A549 (cell line): ENCODE measurements at regions not wholly inside any gene's neighbourhood (a gene's known extent, or its start where the extent isn't known, plus 50 kb on each side); places are given as distances from the start of the nearest gene placed in this dataset.

Experiments
- ATAC-seq, 2 experiments: fragments of 200-7000 bp in 1 of 2; fragments of >200 bp in 1 of 2; cut with Nextera tagmentation in 1 of 2; cut with Tn5 transposase in 1 of 2; 3 replicates each; pipeline versions ENCODE4 v1.8.0 to v1.9.1; 2018 to 2020; ENCODE audit warnings: mild to moderate bottlenecking in 1 of 2, moderate library complexity in 1 of 2
- CTCF ChIA-PET: fragments of 300-600 bp; sonication (Branson Sonifier 250); formaldehyde crosslinking; extraction: SDS; loops from one replicate; lab custom pipeline; 2021; ENCODE audit warnings: antibody characterized with exemption, inconsistent platforms; lab: Yijun Ruan, JAX
- POLR2A ChIA-PET: fragments of 350-600 bp; formaldehyde crosslinking; extraction: SDS; loops from one replicate; lab custom pipeline; 2021; ENCODE audit warnings: antibody characterized with exemption, inconsistent platforms; lab: Yijun Ruan, JAX
- DNase-seq, 2 experiments: peaks; one replicate each; pipeline versions ENCODE4 v3.0.0 to v3.0.0-alpha.2; 2011 to 2016; ENCODE audit warnings: low read depth in 1 of 2, low spot score in 1 of 2
- FAIRE-seq: peaks from 2 replicates; lab custom pipeline; 2011; peaks lifted over from hg19 to GRCh38; lab: Jason Lieb, UNC
- H3K27ac ChIP-seq, 2 experiments: fragments of >200 bp; sonication (Bioruptor Twin); formaldehyde crosslinking; 3 replicates each; pipeline ENCODE4 v1.5.1; 2016 to 2017
- H3K4me1 ChIP-seq: fragments of >200 bp; sonication (Bioruptor Twin); formaldehyde crosslinking; 3 replicates; pipeline ENCODE4 v1.6.1; 2016
- H3K4me2 ChIP-seq: fragments of >200 bp; sonication (Bioruptor Twin); formaldehyde crosslinking; 3 replicates; pipeline ENCODE4 v1.6.1; 2016
- H3K4me3 ChIP-seq: fragments of >200 bp; sonication (Bioruptor Twin); formaldehyde crosslinking; 3 replicates; pipeline ENCODE4 v1.5.1; 2016
- H3K9me3 ChIP-seq: fragments of >200 bp; sonication (Bioruptor Twin); formaldehyde crosslinking; 3 replicates; pipeline ENCODE4 v1.6.1; 2016
- CBX2 ChIP-seq: fragments of 200-600 bp; sonication (generic); IDR thresholded peaks from 2 replicates; pipeline ENCODE4 v1.6.1; 2016; ENCODE audit warnings: low read depth, mild to moderate bottlenecking, borderline replicate concordance
- CBX8 ChIP-seq: fragments of 200-600 bp; sonication (generic); IDR thresholded peaks from 2 replicates; pipeline ENCODE4 v1.6.1; 2016
- CEBPB ChIP-seq, 2 experiments: fragments of >200 bp in 1 of 2; sonication (Bioruptor Twin) in 1 of 2; formaldehyde crosslinking in 1 of 2; IDR thresholded peaks; 2 replicates each; pipeline ENCODE4 v1.6.1; 2012 to 2016
- EP300 ChIP-seq, 2 experiments: fragments of >200 bp; sonication (Bioruptor Twin); formaldehyde crosslinking; IDR thresholded peaks; 2 replicates in 1 of 2; 3 replicates in 1 of 2; pipeline ENCODE4 v1.6.1; 2016 to 2017
- FOSB ChIP-seq: fragments of 250-450 bp; sonication (Bioruptor Pico); IDR thresholded peaks from 2 replicates; pipeline ENCODE4 v1.5.0; 2020; ENCODE audit warnings: mild to moderate bottlenecking, moderate library complexity
- HDAC2 ChIP-seq: fragments of 200-600 bp; sonication (generic); IDR thresholded peaks from 2 replicates; pipeline ENCODE4 v1.6.1; 2016
- JUN ChIP-seq, 2 experiments: fragments of >200 bp; sonication (Bioruptor Twin); formaldehyde crosslinking; IDR thresholded peaks; 2 replicates in 1 of 2; 3 replicates in 1 of 2; pipeline ENCODE4 v1.6.1; 2016 to 2017
- MAZ ChIP-seq: fragments of 150-350 bp; IDR thresholded peaks from 2 replicates; pipeline ENCODE4 v1.6.1; 2014; ENCODE audit warnings: antibody characterized with exemption, low read depth, low read length, borderline replicate concordance
- NFE2L2 ChIP-seq: fragments of 150-350 bp; conservative IDR thresholded peaks from 2 replicates; pipeline ENCODE4 v1.6.1; 2014; ENCODE audit warnings: low read length
- PHF8 ChIP-seq: fragments of 200-600 bp; sonication (generic); IDR thresholded peaks from 2 replicates; pipeline ENCODE4 v1.6.1; 2016; ENCODE audit warnings: low read depth, mild to moderate bottlenecking, antibody characterized with exemption, moderate library complexity, borderline replicate concordance
- POLR2A ChIP-seq: IDR thresholded peaks from 2 replicates; pipeline ENCODE4 v1.6.1; 2012; ENCODE audit warnings: mild to moderate bottlenecking, low read length
- POLR2AphosphoS2 ChIP-seq: conservative IDR thresholded peaks from 2 replicates; pipeline ENCODE4 v1.6.1; 2012; ENCODE audit warnings: low read length, improper control_type of control experiment, inconsistent platforms
- RAD21 ChIP-seq, 2 experiments: fragments of >200 bp in 1 of 2; sonication (Bioruptor Twin) in 1 of 2; formaldehyde crosslinking in 1 of 2; IDR thresholded peaks in 1 of 2; conservative IDR thresholded peaks in 1 of 2; 2 replicates in 1 of 2; 3 replicates in 1 of 2; pipeline ENCODE4 v1.6.1; 2012 to 2018; ENCODE audit warnings: inconsistent platforms in 1 of 2
- RARB ChIP-seq: fragments of 250-450 bp; sonication (Bioruptor Pico); IDR thresholded peaks from 2 replicates; pipeline ENCODE4 v1.8.0; 2021; ENCODE audit warnings: mild to moderate bottlenecking, moderate library complexity
- RCOR1 ChIP-seq: fragments of 150-350 bp; IDR thresholded peaks from 2 replicates; pipeline ENCODE4 v1.6.1; 2014; ENCODE audit warnings: antibody characterized with exemption, low read length, low read depth
- RFX5 ChIP-seq: fragments of 450-650 bp; IDR thresholded peaks from 2 replicates; pipeline ENCODE4 v1.7.1; 2014; ENCODE audit warnings: antibody characterized with exemption, mild to moderate bottlenecking, moderate library complexity
- RNF2 ChIP-seq: fragments of 200-600 bp; sonication (generic); IDR thresholded peaks from 2 replicates; pipeline ENCODE4 v1.6.1; 2016; ENCODE audit warnings: low read depth, mild to moderate bottlenecking, antibody characterized with exemption, moderate library complexity, borderline replicate concordance
- SMC3 ChIP-seq: fragments of >200 bp; sonication (Bioruptor Twin); formaldehyde crosslinking; IDR thresholded peaks from 3 replicates; pipeline ENCODE4 v1.6.1; 2018; ENCODE audit warnings: inconsistent platforms
- TFCP2L1 ChIP-seq: fragments of 250-450 bp; sonication (Bioruptor Pico); IDR thresholded peaks from 2 replicates; pipeline ENCODE4 v1.5.0; 2021; ENCODE audit warnings: mild to moderate bottlenecking
- TP53 ChIP-seq: fragments of 250-450 bp; sonication (Bioruptor Pico); IDR thresholded peaks from 2 replicates; pipeline ENCODE4 v1.5.0; 2021; ENCODE audit warnings: mild to moderate bottlenecking, moderate library complexity
- ZNF302 ChIP-seq: fragments of 250-450 bp; sonication (Bioruptor Pico); IDR thresholded peaks from 2 replicates; pipeline ENCODE4 v1.9.0; 2021; ENCODE audit warnings: inconsistent platforms, mild to moderate bottlenecking, moderate library complexity
- ZSCAN20 ChIP-seq: fragments of 250-450 bp; sonication (Bioruptor Pico); IDR thresholded peaks from 2 replicates; pipeline ENCODE4 v1.8.0; 2022; ENCODE audit warnings: mild to moderate bottlenecking, moderate library complexity
- WGBS: methylation state at CpG from one replicate; pipeline ENCODE4 v1.1.6; 2017; ENCODE audit errors: missing lambda C conversion rate; 5-methylcytosine and 5-hydroxymethylcytosine counted together
- TF ChIP-seq, protein P1 (sequence below): fragments of 250-450 bp; sonication (Bioruptor Pico); IDR thresholded peaks from 2 replicates; pipeline ENCODE4 v1.5.0; 2020; ENCODE audit warnings: low read depth, mild to moderate bottlenecking, moderate library complexity
- TF ChIP-seq, protein P2 (sequence below): IDR thresholded peaks from 2 replicates; pipeline ENCODE4 v1.6.1; 2012
- TF ChIP-seq, protein P3 (sequence below): fragments of >200 bp; sonication (Bioruptor Twin); formaldehyde crosslinking; IDR thresholded peaks from 2 replicates; pipeline ENCODE4 v1.6.1; 2016
- TF ChIP-seq, protein P4 (sequence below): fragments of 150-350 bp; IDR thresholded peaks from 2 replicates; pipeline ENCODE4 v1.6.1; 2014; ENCODE audit warnings: low read depth, mild to moderate bottlenecking, low read length
- TF ChIP-seq, protein P5 (sequence below): fragments of >200 bp; sonication (Bioruptor Twin); formaldehyde crosslinking; IDR thresholded peaks from 3 replicates; pipeline ENCODE4 v1.6.1; 2016

DNA sequence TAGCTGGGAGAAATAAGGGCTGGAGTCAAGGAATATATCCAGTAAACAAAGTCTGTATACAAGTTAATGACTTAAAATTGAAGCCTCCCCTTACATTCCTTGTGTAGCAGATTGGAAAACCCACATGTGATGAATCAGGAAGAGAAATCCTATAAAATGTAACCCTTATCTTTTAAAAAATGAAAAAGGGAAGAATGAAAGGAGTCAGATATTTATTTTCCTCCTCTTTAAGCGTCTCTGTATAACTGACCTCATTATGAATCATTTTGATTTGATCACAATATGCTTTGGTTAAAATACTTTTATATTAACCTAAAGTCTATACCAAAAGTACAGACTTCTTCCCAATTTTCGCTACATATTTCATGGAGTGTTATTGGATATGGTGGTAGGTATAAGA lies 316.3 kb upstream of the STAC start:
- Histone ChIP-seq H3K4me1 (peaks cover 25% of the 10 kb centered on the region), H3K9me3 (no peaks in the 10 kb centered on the region), H3K27ac (no peak overlapping the region; a peak in 1 of 6 replicates), H3K4me2 (0 out of 3 replicates have a peak overlapping the region, but pooled peaks have one; percentile 13), H3K4me3 (no peak overlapping the region)
- DNase-seq (no peak), FAIRE-seq (no peak), ATAC-seq (no peak)
- CTCF ChIA-PET: interaction anchor here (0.6 to 1.3 kb wide), 2 partner anchors 60 to 444 kb away, joined by 3 to 4 read pairs; no protein-coding TSS in a partner anchor
- 5% methylated on average over 2 of the region's 2 CpGs for WGBS
- POLR2A ChIA-PET: no interaction called here
- no peak for TF ChIP-seq SMC3
- no peak for TF ChIP-seq RARB (CRISPR knock-in tag)
- TF ChIP-seq TP53: no peak
- TF ChIP-seq, protein P1, sequence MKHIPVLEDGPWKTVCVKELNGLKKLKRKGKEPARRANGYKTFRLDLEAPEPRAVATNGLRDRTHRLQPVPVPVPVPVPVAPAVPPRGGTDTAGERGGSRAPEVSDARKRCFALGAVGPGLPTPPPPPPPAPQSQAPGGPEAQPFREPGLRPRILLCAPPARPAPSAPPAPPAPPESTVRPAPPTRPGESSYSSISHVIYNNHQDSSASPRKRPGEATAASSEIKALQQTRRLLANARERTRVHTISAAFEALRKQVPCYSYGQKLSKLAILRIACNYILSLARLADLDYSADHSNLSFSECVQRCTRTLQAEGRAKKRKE (CRISPR knock-in tag): no peak
- no peak for TF ChIP-seq CEBPB (IDR thresholded peaks at IDR 0.05)
- no peak for TF ChIP-seq ZSCAN20
- TF ChIP-seq POLR2AphosphoS2: no peak

DNA sequence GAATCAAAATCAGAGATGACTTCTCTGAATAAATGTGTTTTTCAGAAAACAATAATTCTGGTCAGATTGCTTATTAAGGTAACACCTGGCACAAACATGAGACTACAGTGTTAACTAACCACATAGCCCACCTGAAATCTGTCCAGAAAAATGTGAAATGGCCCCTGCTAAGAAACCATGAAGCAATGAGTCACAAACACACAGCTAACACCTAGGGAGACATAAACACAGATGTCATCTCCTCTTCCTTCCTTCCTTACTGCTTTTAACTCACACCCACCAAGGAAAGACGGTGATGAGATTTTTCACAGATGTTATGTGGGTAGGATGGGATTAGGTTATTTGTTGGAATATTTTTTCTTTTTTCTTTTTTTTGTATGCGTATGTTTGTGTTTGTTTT lies 315.0 kb upstream of the STAC start:
- ATAC-seq: no peak
- FAIRE-seq: no peak
- Histone ChIP-seq H3K27ac (no peak overlapping the region), H3K4me2 (no peak overlapping the region), H3K4me1 (peaks cover 25% of the 10 kb centered on the region), H3K4me3 (no peak overlapping the region), H3K9me3 (no peaks in the 10 kb centered on the region)
- DNase-seq: no peak
- CTCF ChIA-PET: no interaction called here
- POLR2A ChIA-PET: no interaction called here
- TF ChIP-seq POLR2A (no peak), ZNF302 (no peak), FOSB (CRISPR knock-in tag) (no peak), RAD21 (conservative IDR thresholded peaks at IDR 0.05 in 1 of 2, IDR thresholded peaks at IDR 0.05 in 1 of 2) (no peak), NFE2L2 (no peak), TFCP2L1 (CRISPR knock-in tag) (no peak), RARB (CRISPR knock-in tag) (no peak), PHF8 (no peak), TP53 (no peak), RNF2 (no peak), CBX8 (no peak)
- TF ChIP-seq, protein P2, sequence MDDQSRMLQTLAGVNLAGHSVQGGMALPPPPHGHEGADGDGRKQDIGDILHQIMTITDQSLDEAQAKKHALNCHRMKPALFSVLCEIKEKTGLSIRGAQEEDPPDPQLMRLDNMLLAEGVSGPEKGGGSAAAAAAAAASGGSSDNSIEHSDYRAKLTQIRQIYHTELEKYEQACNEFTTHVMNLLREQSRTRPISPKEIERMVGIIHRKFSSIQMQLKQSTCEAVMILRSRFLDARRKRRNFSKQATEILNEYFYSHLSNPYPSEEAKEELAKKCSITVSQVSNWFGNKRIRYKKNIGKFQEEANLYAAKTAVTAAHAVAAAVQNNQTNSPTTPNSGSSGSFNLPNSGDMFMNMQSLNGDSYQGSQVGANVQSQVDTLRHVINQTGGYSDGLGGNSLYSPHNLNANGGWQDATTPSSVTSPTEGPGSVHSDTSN: no peak
- TF ChIP-seq, protein P3, sequence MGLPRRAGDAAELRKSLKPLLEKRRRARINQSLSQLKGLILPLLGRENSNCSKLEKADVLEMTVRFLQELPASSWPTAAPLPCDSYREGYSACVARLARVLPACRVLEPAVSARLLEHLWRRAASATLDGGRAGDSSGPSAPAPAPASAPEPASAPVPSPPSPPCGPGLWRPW: no peak
- 63% methylated on average over 2 of the region's 2 CpGs for WGBS

DNA sequence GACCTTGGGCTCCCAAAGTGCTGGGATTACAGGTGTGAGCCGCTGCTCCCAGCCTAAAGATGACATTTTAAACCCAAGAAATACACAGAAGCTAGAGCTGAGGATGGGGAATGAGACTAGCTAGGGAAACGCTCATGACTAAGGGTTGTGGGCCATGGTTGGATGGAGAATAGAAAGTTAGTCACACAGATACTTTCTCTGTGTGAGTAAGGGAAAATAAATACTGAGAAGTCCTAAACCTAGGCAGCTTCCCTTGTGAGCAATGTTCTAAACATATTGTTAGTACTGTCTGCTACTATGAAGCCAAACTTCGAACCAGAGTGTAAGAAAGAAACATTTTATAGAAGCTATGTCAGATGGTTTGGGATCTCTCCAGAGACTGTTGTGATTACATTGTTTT lies 304.8 kb upstream of the STAC start:
- no peak overlapping the region for H3K4me3 ChIP-seq
- no peak for FAIRE-seq
- CTCF ChIA-PET: no interaction called here
- H3K4me2 ChIP-seq: no peak overlapping the region
- no peak for ATAC-seq
- DNase-seq: no peak
- 2% methylated on average over 3 of the region's 3 CpGs for WGBS
- no peaks in the 10 kb centered on the region for H3K4me1 ChIP-seq
- no peak overlapping the region for H3K27ac ChIP-seq
- no peaks in the 10 kb centered on the region for H3K9me3 ChIP-seq
- POLR2A ChIA-PET: no interaction called here
- no peak for TF ChIP-seq RNF2
- TF ChIP-seq EP300 (IDR thresholded peaks at IDR 0.05): no peak
- TF ChIP-seq JUN (IDR thresholded peaks at IDR 0.05): no peak
- TF ChIP-seq, protein P4, sequence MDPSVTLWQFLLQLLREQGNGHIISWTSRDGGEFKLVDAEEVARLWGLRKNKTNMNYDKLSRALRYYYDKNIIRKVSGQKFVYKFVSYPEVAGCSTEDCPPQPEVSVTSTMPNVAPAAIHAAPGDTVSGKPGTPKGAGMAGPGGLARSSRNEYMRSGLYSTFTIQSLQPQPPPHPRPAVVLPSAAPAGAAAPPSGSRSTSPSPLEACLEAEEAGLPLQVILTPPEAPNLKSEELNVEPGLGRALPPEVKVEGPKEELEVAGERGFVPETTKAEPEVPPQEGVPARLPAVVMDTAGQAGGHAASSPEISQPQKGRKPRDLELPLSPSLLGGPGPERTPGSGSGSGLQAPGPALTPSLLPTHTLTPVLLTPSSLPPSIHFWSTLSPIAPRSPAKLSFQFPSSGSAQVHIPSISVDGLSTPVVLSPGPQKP: no peak
- TF ChIP-seq, protein P3: no peak
- no peak for TF ChIP-seq NFE2L2
- no peak for TF ChIP-seq RFX5
- TF ChIP-seq, protein P5, sequence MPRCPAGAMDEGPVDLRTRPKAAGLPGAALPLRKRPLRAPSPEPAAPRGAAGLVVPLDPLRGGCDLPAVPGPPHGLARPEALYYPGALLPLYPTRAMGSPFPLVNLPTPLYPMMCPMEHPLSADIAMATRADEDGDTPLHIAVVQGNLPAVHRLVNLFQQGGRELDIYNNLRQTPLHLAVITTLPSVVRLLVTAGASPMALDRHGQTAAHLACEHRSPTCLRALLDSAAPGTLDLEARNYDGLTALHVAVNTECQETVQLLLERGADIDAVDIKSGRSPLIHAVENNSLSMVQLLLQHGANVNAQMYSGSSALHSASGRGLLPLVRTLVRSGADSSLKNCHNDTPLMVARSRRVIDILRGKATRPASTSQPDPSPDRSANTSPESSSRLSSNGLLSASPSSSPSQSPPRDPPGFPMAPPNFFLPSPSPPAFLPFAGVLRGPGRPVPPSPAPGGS: no peak
- TF ChIP-seq MAZ: no peak
- TF ChIP-seq CEBPB (IDR thresholded peaks at IDR 0.05): no peak
- no peak for TF ChIP-seq HDAC2
- TF ChIP-seq PHF8: no peak
- no peak for TF ChIP-seq RCOR1
- no peak for TF ChIP-seq CBX2
- TF ChIP-seq, all 56 proteins: peak for 0
